Liver (tissue), 8 donors: ENCODE measurements at regions not wholly inside any gene's neighbourhood (a gene's known extent, or its start where the extent isn't known, plus 50 kb on each side); places are given as distances from the start of the nearest gene placed in this dataset.

Experiments
- DNase-seq: peaks from one replicate; pipeline ENCODE4 v3.0.0-alpha.2; 2017; ENCODE audit warnings: low spot score
- H3K27ac ChIP-seq, 2 donors: one replicate each; pipeline ENCODE4 v1.7.0; 2013; ENCODE audit warnings: inconsistent platforms in 2 of 2, low read length in 2 of 2, control low read depth in 1 of 2, low read depth in 1 of 2, mild to moderate bottlenecking in 1 of 2
- H3K27me3 ChIP-seq, 4 donors: one replicate each; pipeline versions ENCODE4 v1.6.1 to v1.7.0; 2013; ENCODE audit warnings: low read length in 3 of 4, inconsistent platforms in 1 of 4, mild to moderate bottlenecking in 1 of 4, moderate library complexity in 1 of 4; ENCODE audit not compliant: control insufficient read depth in 4 of 4, insufficient read depth in 4 of 4
- H3K36me3 ChIP-seq, 4 donors: one replicate each; pipeline versions ENCODE4 v1.6.1 to v1.7.0; 2013; ENCODE audit warnings: low read length in 3 of 4, mild to moderate bottlenecking in 3 of 4, low read depth in 1 of 4, moderate library complexity in 1 of 4; ENCODE audit not compliant: control insufficient read depth in 4 of 4, insufficient read depth in 3 of 4
- H3K4me1 ChIP-seq, 4 donors: one replicate each; pipeline versions ENCODE4 v1.6.1 to v1.7.0; 2013; ENCODE audit warnings: low read length in 3 of 4, mild to moderate bottlenecking in 3 of 4, moderate library complexity in 1 of 4; ENCODE audit not compliant: control insufficient read depth in 4 of 4, insufficient read depth in 4 of 4
- H3K4me3 ChIP-seq, 3 donors: one replicate each; pipeline versions ENCODE4 v1.6.1 to v1.7.0; 2013; ENCODE audit warnings: low read length in 3 of 3, control low read depth in 1 of 3, low read depth in 1 of 3, mild to moderate bottlenecking in 1 of 3
- H3K9ac ChIP-seq, 2 donors: one replicate each; pipeline ENCODE4 v1.7.0; 2013; ENCODE audit warnings: low read length in 2 of 2, mild to moderate bottlenecking in 2 of 2, moderate library complexity in 2 of 2, control low read depth in 1 of 2, low read depth in 1 of 2
- H3K9me3 ChIP-seq, 4 donors: one replicate each; pipeline versions ENCODE4 v1.6.1 to v1.7.0; 2013; ENCODE audit warnings: low read length in 3 of 4; ENCODE audit not compliant: control insufficient read depth in 4 of 4
- EGR1 ChIP-seq, 2 donors: IDR thresholded peaks; 2 replicates each; pipeline ENCODE4 v1.6.1; 2016 to 2018; ENCODE audit warnings: antibody characterized with exemption in 2 of 2, low read depth in 2 of 2
- FOXA1 ChIP-seq: IDR thresholded peaks from 2 replicates; pipeline ENCODE4 v1.6.1; 2016; ENCODE audit warnings: antibody characterized with exemption
- GABPA ChIP-seq, 2 donors: IDR thresholded peaks in 1 of 2; conservative IDR thresholded peaks in 1 of 2; 2 replicates each; pipeline ENCODE4 v1.6.1; 2016; ENCODE audit warnings: antibody characterized with exemption in 2 of 2, mild to moderate bottlenecking in 1 of 2, moderate library complexity in 1 of 2
- HNF4A ChIP-seq, 2 donors: conservative IDR thresholded peaks; 2 replicates each; pipeline ENCODE4 v1.6.1; 2016; ENCODE audit warnings: antibody characterized with exemption in 2 of 2, mild to moderate bottlenecking in 2 of 2
- HNF4G ChIP-seq: IDR thresholded peaks from 2 replicates; pipeline ENCODE4 v1.6.1; 2016; ENCODE audit warnings: antibody characterized with exemption
- NR2F2 ChIP-seq: IDR thresholded peaks from 2 replicates; pipeline ENCODE4 v1.6.1; 2016; ENCODE audit warnings: antibody characterized with exemption
- RAD21 ChIP-seq, 2 donors: IDR thresholded peaks; 2 replicates each; pipeline ENCODE4 v1.6.1; 2016; ENCODE audit warnings: antibody characterized with exemption in 2 of 2, mild to moderate bottlenecking in 2 of 2
- TAF1 ChIP-seq: conservative IDR thresholded peaks from 2 replicates; pipeline ENCODE4 v1.6.1; 2016; ENCODE audit warnings: antibody characterized with exemption, mild to moderate bottlenecking
- WGBS: extraction: QIAGEN DNeasy Blood & Tissue Kit; methylation state at CpG from one replicate; pipeline ENCODE4 v1.1.7; 2013; 5-methylcytosine and 5-hydroxymethylcytosine counted together
- TF ChIP-seq, protein P1 (sequence below): fragments of 150-350 bp; IDR thresholded peaks from 2 replicates; pipeline ENCODE4 v1.5.1; 2017; ENCODE audit warnings: improper control_type of control experiment, low read depth, low read length; ENCODE audit not compliant: missing input control
- TF ChIP-seq, protein P2 (sequence below): IDR thresholded peaks from 2 replicates; pipeline ENCODE4 v1.6.1; 2016; ENCODE audit warnings: antibody characterized with exemption
- donor health status: healthy.
- donor health status: healthy.
- donor health status: healthy.
- donor health status: healthy.
- donor health status: healthy.

DNA sequence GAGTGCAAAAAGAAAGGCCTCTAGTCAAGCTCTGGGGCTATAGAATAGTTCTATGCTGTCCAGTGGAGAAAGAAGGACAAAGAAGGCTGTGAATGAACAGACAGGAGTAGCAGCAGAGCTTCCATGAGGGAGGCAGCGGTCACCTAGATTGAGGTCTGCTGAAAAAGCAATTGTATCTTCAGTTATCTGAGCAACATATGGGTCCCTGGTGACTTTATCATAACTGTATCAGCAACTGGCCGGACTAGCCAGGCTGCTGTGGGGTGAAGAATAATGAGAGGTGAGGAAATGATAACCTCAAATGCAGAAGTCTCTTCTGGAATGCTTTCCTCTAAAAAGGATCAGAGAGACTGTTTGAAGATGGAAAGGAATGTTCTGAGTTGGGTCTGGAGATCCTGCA, 971.3 kb upstream of the TMEM132C start:
- Histone ChIP-seq H3K36me3 (no peaks in the 10 kb centered on the region), H3K9me3 (no peaks in the 10 kb centered on the region), H3K27me3 (peaks cover 0 to 3% (median 0%) of the 10 kb centered on the region in 4 donors), H3K27ac (no peak overlapping the region), H3K4me1 (no peaks in the 10 kb centered on the region), H3K9ac (no peak overlapping the region), H3K4me3 (no peak overlapping the region)
- WGBS = 85% methylated on average over 2 of the region's 2 CpGs
- TF ChIP-seq, protein P1, sequence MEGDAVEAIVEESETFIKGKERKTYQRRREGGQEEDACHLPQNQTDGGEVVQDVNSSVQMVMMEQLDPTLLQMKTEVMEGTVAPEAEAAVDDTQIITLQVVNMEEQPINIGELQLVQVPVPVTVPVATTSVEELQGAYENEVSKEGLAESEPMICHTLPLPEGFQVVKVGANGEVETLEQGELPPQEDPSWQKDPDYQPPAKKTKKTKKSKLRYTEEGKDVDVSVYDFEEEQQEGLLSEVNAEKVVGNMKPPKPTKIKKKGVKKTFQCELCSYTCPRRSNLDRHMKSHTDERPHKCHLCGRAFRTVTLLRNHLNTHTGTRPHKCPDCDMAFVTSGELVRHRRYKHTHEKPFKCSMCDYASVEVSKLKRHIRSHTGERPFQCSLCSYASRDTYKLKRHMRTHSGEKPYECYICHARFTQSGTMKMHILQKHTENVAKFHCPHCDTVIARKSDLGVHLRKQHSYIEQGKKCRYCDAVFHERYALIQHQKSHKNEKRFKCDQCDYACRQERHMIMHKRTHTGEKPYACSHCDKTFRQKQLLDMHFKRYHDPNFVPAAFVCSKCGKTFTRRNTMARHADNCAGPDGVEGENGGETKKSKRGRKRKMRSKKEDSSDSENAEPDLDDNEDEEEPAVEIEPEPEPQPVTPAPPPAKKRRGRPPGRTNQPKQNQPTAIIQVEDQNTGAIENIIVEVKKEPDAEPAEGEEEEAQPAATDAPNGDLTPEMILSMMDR = no peak
- no peak for TF ChIP-seq RAD21 (IDR thresholded peaks at IDR 0.05)
- DNase-seq = no peak

DNA sequence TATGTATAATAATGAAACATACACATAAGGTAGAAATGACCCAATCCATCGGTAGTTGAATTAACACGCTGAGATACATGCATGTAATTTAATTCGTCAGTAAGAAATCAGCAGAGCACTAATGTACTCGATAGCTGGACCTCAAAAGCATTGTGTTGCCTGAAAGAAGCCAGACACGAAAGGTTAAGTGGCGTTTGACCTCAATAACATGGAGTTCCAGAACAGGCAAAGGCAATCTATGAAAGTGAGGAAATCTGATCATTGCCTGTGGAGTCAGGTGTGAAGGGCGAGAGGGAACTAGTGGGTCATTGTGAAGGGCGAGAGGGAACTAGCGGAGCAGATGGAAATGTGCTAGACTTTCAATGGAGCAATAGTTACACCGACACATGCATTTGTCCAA, 970.4 kb upstream of the TMEM132C start:
- DNase-seq = no peak
- WGBS = 88% methylated on average over 10 of the region's 10 CpGs
- Histone ChIP-seq H3K27ac (no peak overlapping the region), H3K9me3 (no peaks in the 10 kb centered on the region), H3K4me1 (no peaks in the 10 kb centered on the region), H3K27me3 (peaks cover 0 to 3% (median 0%) of the 10 kb centered on the region in 4 donors), H3K9ac (no peak overlapping the region), H3K4me3 (no peak overlapping the region), H3K36me3 (no peaks in the 10 kb centered on the region)
- TF ChIP-seq, protein P1 = no peak
- TF ChIP-seq EGR1 (IDR thresholded peaks at IDR 0.05; ENCODE audit: low read depth in 2 of 2) (no peak), TAF1 (no peak)

DNA sequence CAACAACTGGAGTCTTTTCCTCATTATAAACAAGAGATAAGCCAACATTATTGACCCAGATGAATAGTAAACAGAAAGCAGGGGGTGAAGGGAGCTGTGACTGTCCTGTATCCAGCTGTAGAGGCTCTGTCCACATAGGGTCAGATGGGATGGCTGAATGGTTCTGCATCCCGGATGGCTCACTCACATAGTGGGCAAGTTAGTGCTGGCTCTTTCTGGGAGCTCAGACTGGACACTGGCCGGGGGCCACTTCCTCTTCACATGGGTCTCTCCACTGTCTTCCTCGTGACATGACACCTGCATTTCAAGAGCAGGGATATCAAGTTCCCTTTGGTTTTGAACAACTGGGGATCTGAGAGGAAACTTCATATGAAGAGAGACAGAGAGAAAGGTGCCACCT, 969.6 kb upstream of the TMEM132C start:
- TF ChIP-seq HNF4G = no peak
- WGBS = 77% methylated on average over 3 of the region's 3 CpGs
- DNase-seq = no peak
- Histone ChIP-seq H3K4me3 (no peak overlapping the region), H3K9ac (no peak overlapping the region), H3K9me3 (no peaks in the 10 kb centered on the region), H3K27ac (no peak overlapping the region), H3K27me3 (peaks cover 0 to 3% (median 0%) of the 10 kb centered on the region in 4 donors), H3K4me1 (no peaks in the 10 kb centered on the region), H3K36me3 (no peaks in the 10 kb centered on the region)

DNA sequence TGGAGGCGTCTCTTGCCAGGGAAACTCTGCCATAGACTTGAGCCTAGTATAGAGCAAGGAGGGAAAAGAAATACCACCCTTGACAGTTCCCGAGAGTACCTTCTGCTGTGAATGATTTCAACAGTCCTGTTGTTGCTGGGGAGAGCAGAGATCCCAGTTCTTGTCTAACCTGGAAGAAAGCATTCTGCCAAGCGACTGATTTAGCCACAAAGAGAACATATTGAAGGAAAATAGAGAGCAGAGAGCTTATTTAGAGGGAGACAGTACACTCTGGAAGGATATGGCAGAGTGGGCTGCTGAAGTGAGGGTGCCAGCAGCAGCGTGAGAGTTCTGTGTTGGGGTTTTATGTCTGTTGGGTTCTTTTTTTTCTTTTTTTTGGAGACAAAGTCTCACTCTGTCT, 966.9 kb upstream of the TMEM132C start:
- H3K27me3 ChIP-seq = peaks cover 0 to 3% (median 1%) of the 10 kb centered on the region in 4 donors
- H3K36me3 ChIP-seq = no peaks in the 10 kb centered on the region
- no peak overlapping the region for H3K9ac ChIP-seq
- no peaks in the 10 kb centered on the region for H3K4me1 ChIP-seq
- TF ChIP-seq, protein P2, sequence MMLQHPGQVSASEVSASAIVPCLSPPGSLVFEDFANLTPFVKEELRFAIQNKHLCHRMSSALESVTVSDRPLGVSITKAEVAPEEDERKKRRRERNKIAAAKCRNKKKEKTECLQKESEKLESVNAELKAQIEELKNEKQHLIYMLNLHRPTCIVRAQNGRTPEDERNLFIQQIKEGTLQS = no peak
- TF ChIP-seq GABPA (IDR thresholded peaks at IDR 0.05 in 1 of 2, conservative IDR thresholded peaks at IDR 0.05 in 1 of 2) = no peak
- no peak for TF ChIP-seq FOXA1
- TF ChIP-seq NR2F2 = no peak
- no peak for TF ChIP-seq HNF4A (conservative IDR thresholded peaks at IDR 0.05)
- TF ChIP-seq, protein P1 = no peak
- H3K4me3 ChIP-seq = no peak overlapping the region
- no peak for DNase-seq
- no peaks in the 10 kb centered on the region for H3K9me3 ChIP-seq
- H3K27ac ChIP-seq = no peak overlapping the region
- 81% methylated on average over 4 of the region's 4 CpGs for WGBS
